ENCODE measurements at regions not wholly inside any gene's neighbourhood (a gene's known extent, or its start where the extent isn't known, plus 50 kb on each side); places are given as distances from the start of the nearest gene placed in this dataset.

GRCh38 chr10:28217848-28218247 lies 85.0 kb downstream of the MPP7 start:
- in situ Hi-C loops (cut with MboI; ENCODE audit: low sequenced_read_pairs, unreplicated experiment), result no loop called here
- TF ChIP-seq CTCF (IDR thresholded peaks at IDR 0.05; ENCODE audit: borderline replicate concordance, control extremely low read depth, extremely low read depth, insufficient read depth, missing control alignments), result no peak
- no peak for DNase-seq (ENCODE audit: low spot score)

GRCh38 chr10:28215930-28216329 lies 86.9 kb downstream of the MPP7 start:
- TF ChIP-seq CTCF (IDR thresholded peaks at IDR 0.05; ENCODE audit: borderline replicate concordance, control extremely low read depth, extremely low read depth, insufficient read depth, missing control alignments), result no peak
- no peak for DNase-seq (ENCODE audit: low spot score)
- in situ Hi-C loops (cut with MboI; ENCODE audit: low sequenced_read_pairs, unreplicated experiment), result no loop called here

- in situ Hi-C loops (cut with MboI; ENCODE audit: low sequenced_read_pairs, unreplicated experiment), result no loop called here
- no peak for DNase-seq (ENCODE audit: low spot score)
- no peak for TF ChIP-seq CTCF (IDR thresholded peaks at IDR 0.05; ENCODE audit: borderline replicate concordance, control extremely low read depth, extremely low read depth, insufficient read depth, missing control alignments)
Measured at GRCh38 chr10:28214219-28214618, 88.6 kb downstream of the MPP7 start.

GRCh38 chr10:28211759-28212158 lies 91.1 kb downstream of the MPP7 start:
- no peak for TF ChIP-seq CTCF (IDR thresholded peaks at IDR 0.05; ENCODE audit: borderline replicate concordance, control extremely low read depth, extremely low read depth, insufficient read depth, missing control alignments)
- DNase-seq (ENCODE audit: low spot score), result no peak
- in situ Hi-C loops (cut with MboI; ENCODE audit: low sequenced_read_pairs, unreplicated experiment), result no loop called here

GRCh38 chr10:28207799-28208198 lies 95.1 kb downstream of the MPP7 start:
- in situ Hi-C loops (cut with MboI; ENCODE audit: low sequenced_read_pairs, unreplicated experiment), result no loop called here
- no peak for TF ChIP-seq CTCF (IDR thresholded peaks at IDR 0.05; ENCODE audit: borderline replicate concordance, control extremely low read depth, extremely low read depth, insufficient read depth, missing control alignments)
- no peak for DNase-seq (ENCODE audit: low spot score)

- in situ Hi-C loops (cut with MboI; ENCODE audit: low sequenced_read_pairs, unreplicated experiment), result no loop called here
- TF ChIP-seq CTCF (IDR thresholded peaks at IDR 0.05; ENCODE audit: borderline replicate concordance, control extremely low read depth, extremely low read depth, insufficient read depth, missing control alignments), result no peak
- no peak for DNase-seq (ENCODE audit: low spot score)
Measured at GRCh38 chr10:28202941-28203352, 99.9 kb downstream of the MPP7 start.
